Smooth muscle cell (in vitro differentiated cells): ENCODE measurements at regions not wholly inside any gene's neighbourhood (a gene's known extent, or its start where the extent isn't known, plus 50 kb on each side); places are given as distances from the start of the nearest gene placed in this dataset.
A peak's percentile ranks its signal among the peaks of the same experiment; 100 is the strongest.

Source experiments
- DNase-seq: peaks from one replicate; lab custom pipeline; 2025; ENCODE audit not compliant: unreplicated experiment; lab: John Stamatoyannopoulos, UW
- H2AFZ ChIP-seq: fragments of 200-600 bp; sonication (generic); 2 replicates; pipeline ENCODE4 v1.6.0; 2016; ENCODE audit warnings: antibody characterized with exemption, low read depth, mild to moderate bottlenecking
- H3F3A ChIP-seq: fragments of 200-600 bp; sonication (generic); 2 replicates; pipeline ENCODE4 v1.6.0; 2017; ENCODE audit warnings: antibody characterized with exemption, low read depth
- H3K27ac ChIP-seq: fragments of 200-600 bp; sonication (generic); 2 replicates; pipeline ENCODE4 v1.5.1; 2016; ENCODE audit warnings: low read depth, mild to moderate bottlenecking
- H3K27me3 ChIP-seq: fragments of 200-600 bp; sonication (generic); 2 replicates; pipeline ENCODE4 v1.6.1; 2016; ENCODE audit warnings: low read depth, mild to moderate bottlenecking
- H3K36me3 ChIP-seq: fragments of 200-600 bp; sonication (generic); 2 replicates; pipeline ENCODE4 v1.5.1; 2016; ENCODE audit warnings: low read depth
- H3K4me1 ChIP-seq: fragments of 200-600 bp; sonication (generic); 2 replicates; pipeline ENCODE4 v1.5.1; 2016; ENCODE audit warnings: low read depth
- H3K4me2 ChIP-seq: fragments of 200-600 bp; sonication (generic); 2 replicates; pipeline ENCODE4 v1.6.0; 2016; ENCODE audit warnings: mild to moderate bottlenecking
- H3K4me3 ChIP-seq: fragments of 200-600 bp; sonication (generic); 2 replicates; pipeline ENCODE4 v1.5.1; 2016; ENCODE audit warnings: mild to moderate bottlenecking
- H3K79me2 ChIP-seq: fragments of 200-600 bp; sonication (generic); 2 replicates; pipeline ENCODE4 v1.6.0; 2016; ENCODE audit warnings: low read depth, mild to moderate bottlenecking
- H3K9ac ChIP-seq: fragments of 200-600 bp; sonication (generic); 2 replicates; pipeline ENCODE4 v1.6.0; 2016; ENCODE audit warnings: low read depth
- H3K9me3 ChIP-seq: fragments of 200-600 bp; sonication (generic); replicated peaks from 2 replicates; pipeline ENCODE4 v1.5.1; 2016; ENCODE audit warnings: low read depth
- H4K20me1 ChIP-seq: fragments of 200-600 bp; sonication (generic); 2 replicates; pipeline ENCODE4 v1.6.0; 2016; ENCODE audit warnings: low read depth
- WGBS: methylation state at CpG from one replicate; pipeline ENCODE4 v1.1.7; 2016; ENCODE audit warnings: low lambda C conversion rate; 5-methylcytosine and 5-hydroxymethylcytosine counted together
- TF ChIP-seq, protein P1 (sequence below): fragments of 200-600 bp; sonication (generic); IDR thresholded peaks from 2 replicates; pipeline ENCODE4 v1.5.1; 2017; ENCODE audit warnings: borderline replicate concordance, mild to moderate bottlenecking, antibody characterized with exemption; ENCODE audit not compliant: insufficient read depth, poor library complexity, severe bottlenecking

DNA sequence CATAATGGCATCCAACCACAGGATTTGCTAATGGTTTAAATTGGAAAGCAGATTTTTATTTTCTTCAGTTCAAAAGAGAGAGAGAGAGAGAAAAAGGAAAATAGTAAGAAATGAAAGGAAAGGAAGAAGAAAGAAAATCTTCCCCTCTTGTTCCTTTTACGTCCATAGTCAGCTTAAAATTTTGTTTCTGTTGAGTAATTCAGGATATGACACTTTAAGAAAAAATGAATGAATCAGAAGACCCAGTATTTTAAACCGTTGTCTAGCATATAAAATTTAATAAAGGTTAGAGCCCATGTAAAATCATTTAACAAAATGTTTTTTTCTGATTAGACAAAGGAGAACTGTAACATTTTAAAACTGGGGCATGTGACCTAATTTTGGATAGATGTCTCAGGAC is 391.8 kb upstream of the EPHA5 start:
- H3K4me1 ChIP-seq, result peaks cover 5% of the 10 kb centered on the region
- no peak overlapping the region for H3K9ac ChIP-seq
- peak overlapping the region; percentile 26 for H2AFZ ChIP-seq
- no peaks in the 10 kb centered on the region for H3F3A ChIP-seq
- no peaks in the 10 kb centered on the region for H3K27me3 ChIP-seq
- peak overlapping the region; percentile 58 for H3K27ac ChIP-seq
- no peaks in the 10 kb centered on the region for H3K36me3 ChIP-seq
- H4K20me1 ChIP-seq, result no peaks in the 10 kb centered on the region
- TF ChIP-seq, protein P1, sequence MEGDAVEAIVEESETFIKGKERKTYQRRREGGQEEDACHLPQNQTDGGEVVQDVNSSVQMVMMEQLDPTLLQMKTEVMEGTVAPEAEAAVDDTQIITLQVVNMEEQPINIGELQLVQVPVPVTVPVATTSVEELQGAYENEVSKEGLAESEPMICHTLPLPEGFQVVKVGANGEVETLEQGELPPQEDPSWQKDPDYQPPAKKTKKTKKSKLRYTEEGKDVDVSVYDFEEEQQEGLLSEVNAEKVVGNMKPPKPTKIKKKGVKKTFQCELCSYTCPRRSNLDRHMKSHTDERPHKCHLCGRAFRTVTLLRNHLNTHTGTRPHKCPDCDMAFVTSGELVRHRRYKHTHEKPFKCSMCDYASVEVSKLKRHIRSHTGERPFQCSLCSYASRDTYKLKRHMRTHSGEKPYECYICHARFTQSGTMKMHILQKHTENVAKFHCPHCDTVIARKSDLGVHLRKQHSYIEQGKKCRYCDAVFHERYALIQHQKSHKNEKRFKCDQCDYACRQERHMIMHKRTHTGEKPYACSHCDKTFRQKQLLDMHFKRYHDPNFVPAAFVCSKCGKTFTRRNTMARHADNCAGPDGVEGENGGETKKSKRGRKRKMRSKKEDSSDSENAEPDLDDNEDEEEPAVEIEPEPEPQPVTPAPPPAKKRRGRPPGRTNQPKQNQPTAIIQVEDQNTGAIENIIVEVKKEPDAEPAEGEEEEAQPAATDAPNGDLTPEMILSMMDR, result no peak
- DNase-seq, result no peak
- no peak overlapping the region for H3K4me3 ChIP-seq
- 42% methylated on average over 2 of the region's 2 CpGs for WGBS
- H3K79me2 ChIP-seq, result no peaks in the 10 kb centered on the region
- no peaks in the 10 kb centered on the region for H3K9me3 ChIP-seq
- H3K4me2 ChIP-seq, result peak overlapping the region; percentile 57

DNA sequence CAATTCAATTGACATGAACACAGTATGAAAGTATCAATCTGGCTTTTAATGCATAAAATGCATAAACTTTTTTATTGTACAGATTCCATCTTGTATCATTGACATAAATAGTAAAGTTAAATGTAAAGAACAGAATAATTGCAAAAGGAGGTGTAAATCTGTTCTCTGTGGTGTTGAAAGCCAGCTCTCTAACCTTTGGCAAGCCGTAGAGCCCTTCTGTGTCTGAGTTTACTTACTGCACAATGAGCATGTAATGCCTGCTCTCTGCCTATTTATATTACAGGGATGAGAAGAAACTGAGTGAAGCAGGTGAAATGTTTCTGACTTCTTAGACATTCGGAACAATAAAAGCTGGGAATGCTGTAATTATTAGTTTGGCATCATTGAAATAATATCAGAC is 389.3 kb upstream of the EPHA5 start:
- DNase-seq, result no peak
- no peak overlapping the region for H3K4me2 ChIP-seq
- H3K27ac ChIP-seq, result no peak overlapping the region
- peaks cover 5% of the 10 kb centered on the region for H3K4me1 ChIP-seq
- H3K27me3 ChIP-seq, result no peaks in the 10 kb centered on the region
- no peaks in the 10 kb centered on the region for H3K79me2 ChIP-seq
- H3F3A ChIP-seq, result no peaks in the 10 kb centered on the region
- no peaks in the 10 kb centered on the region for H3K36me3 ChIP-seq
- H3K9me3 ChIP-seq, result no peaks in the 10 kb centered on the region
- 81% methylated on average over 2 of the region's 2 CpGs for WGBS
- H3K4me3 ChIP-seq, result no peak overlapping the region
- H3K9ac ChIP-seq, result no peak overlapping the region
- TF ChIP-seq, protein P1, result no peak
- H2AFZ ChIP-seq, result no peak overlapping the region
- H4K20me1 ChIP-seq, result no peaks in the 10 kb centered on the region

DNA sequence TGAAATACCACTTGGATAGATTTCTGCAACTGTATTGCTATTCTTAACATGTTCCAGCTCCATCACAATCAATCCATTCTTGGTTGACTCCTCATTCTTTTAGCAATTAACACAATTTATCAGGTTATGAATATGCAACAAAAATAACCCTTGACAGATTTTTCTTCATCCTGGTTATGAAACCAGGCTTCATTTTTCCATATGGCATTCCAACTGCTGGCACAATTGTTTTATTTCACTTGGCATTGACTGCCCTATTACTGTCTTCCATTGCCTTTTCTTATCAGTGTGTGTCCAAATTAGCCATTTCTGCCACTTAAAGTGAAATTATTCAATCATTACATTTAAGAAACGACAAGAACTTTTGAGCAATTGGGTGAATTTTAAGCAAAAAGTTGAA is 388.8 kb upstream of the EPHA5 start:
- Histone ChIP-seq H2AFZ (no peak overlapping the region), H3K4me2 (no peak overlapping the region), H3K9me3 (no peaks in the 10 kb centered on the region), H3K4me3 (no peak overlapping the region), H3K79me2 (no peaks in the 10 kb centered on the region), H3K4me1 (peaks cover 5% of the 10 kb centered on the region), H3K36me3 (no peaks in the 10 kb centered on the region), H4K20me1 (no peaks in the 10 kb centered on the region), H3K27ac (no peak overlapping the region), H3F3A (no peaks in the 10 kb centered on the region), H3K27me3 (no peaks in the 10 kb centered on the region), H3K9ac (no peak overlapping the region)
- TF ChIP-seq, protein P1, result no peak
- WGBS, result 82% methylated on average over 1 of the region's 1 CpG
- DNase-seq, result no peak

DNA sequence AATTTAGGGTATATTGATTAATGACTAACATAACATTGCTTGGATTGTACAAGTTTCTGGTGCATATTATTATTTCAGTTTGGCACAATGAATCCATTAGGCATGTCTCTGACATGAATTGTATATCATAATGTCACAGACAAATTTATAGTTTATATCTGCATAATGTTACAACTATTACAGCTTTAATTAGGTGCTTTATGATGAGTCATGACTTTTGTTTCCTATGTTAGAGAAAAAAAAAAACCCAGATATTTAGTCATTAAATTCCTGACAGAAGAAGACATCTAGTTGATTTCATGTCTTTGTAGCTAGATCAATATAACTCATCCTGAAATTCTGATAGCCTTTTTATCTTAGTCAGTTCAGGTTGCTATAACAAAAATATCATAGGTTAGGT is 385.7 kb upstream of the EPHA5 start:
- no peak overlapping the region for H2AFZ ChIP-seq
- H3K4me2 ChIP-seq, result no peak overlapping the region
- H3K4me1 ChIP-seq, result no peaks in the 10 kb centered on the region
- no peaks in the 10 kb centered on the region for H3K36me3 ChIP-seq
- H3K27me3 ChIP-seq, result no peaks in the 10 kb centered on the region
- H3K9ac ChIP-seq, result no peak overlapping the region
- no peaks in the 10 kb centered on the region for H3K9me3 ChIP-seq
- H3K79me2 ChIP-seq, result no peaks in the 10 kb centered on the region
- TF ChIP-seq, protein P1, result no peak
- DNase-seq, result no peak
- H4K20me1 ChIP-seq, result no peaks in the 10 kb centered on the region
- no peak overlapping the region for H3K4me3 ChIP-seq
- H3F3A ChIP-seq, result no peaks in the 10 kb centered on the region
- no peak overlapping the region for H3K27ac ChIP-seq
